HG03196 (cell line): ENCODE measurements at regions not wholly inside any gene's neighbourhood (a gene's known extent, or its start where the extent isn't known, plus 50 kb on each side); places are given as distances from the start of the nearest gene placed in this dataset.

Source experiments
- ATAC-seq: cut with Tn5 transposase; IDR thresholded peaks from one replicate; pipeline ENCODE4 v1.9.1; 2021; ENCODE audit not compliant: unreplicated experiment

DNA sequence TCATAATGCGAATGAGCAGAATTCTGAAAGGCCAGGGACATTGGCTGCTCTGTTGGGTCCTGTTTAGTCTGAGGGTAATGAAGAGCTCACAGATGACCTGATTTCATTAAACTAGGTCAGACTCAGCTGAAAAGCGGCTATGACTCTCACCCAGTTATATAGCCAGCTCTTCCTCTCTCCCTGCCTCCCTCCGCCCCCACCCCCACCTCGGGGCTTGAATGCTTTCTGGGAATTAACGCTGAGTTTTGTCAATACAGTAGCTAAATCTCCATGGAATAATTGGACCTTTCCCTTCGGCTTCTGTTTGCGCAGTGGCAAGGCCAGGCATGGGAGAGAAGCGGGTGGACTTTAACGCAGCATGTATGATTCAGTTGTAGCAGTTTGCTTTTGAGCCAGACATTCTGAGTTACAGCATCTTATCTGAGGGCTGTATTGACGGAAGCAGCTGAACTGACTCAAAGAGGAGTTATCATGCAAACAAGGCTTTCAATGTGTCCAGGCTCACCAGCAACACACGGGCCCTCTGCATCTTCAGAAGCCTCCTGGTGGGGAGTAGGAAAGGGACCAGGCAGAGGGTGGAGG is 110.6 kb downstream of the MYCN start:
- ATAC-seq, result no peak

DNA sequence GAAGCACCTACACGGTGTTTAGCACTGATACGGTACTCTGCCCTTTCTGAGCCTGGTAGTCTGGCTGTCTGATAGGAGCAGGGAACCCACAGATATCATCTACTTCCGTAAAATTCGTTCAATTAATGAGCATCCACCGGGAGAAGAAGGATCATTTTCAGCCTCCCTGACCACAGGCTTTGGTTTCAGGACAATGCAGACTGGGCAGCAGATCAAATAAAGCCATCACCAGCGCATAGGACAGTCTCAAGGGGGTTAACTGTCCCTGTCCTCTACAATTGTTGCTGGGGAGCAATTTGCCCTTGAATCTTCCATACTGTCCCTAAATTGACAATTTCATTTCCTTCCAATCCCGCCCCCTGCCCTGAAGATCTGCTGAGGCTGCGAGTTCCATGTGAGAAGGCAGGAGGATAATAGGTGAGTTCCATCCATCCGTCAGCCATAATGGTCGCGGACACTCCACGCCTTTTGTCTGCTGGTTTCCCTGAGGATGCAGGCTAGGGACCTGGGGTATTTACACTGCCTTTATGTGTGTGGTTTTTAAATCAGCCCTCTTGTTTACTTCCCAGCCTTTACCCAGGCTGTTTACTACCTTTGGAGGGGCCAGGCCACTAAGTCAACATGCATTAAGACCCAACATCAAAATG is 110.0 kb downstream of the MYCN start:
- no peak for ATAC-seq

DNA sequence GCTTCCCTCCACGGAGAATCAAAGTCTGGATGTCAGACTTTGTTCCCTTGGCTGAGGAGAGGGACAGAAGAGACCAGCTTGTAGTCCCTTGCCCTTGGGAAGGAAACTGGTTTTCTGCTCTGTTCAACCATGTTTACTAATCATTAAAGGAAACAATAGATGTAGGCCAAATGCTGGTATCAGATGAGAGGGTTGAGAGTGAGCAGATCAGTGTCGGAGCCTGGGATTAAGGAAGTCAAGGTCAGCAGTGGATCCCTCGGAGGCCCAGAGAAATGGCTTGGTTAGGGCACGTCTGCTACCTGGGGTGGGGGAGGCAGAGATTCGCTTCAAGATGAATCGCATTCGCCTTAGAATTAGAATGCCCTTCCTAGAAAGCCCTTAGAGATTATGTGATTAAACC is 109.1 kb downstream of the MYCN start:
- ATAC-seq, result no peak

DNA sequence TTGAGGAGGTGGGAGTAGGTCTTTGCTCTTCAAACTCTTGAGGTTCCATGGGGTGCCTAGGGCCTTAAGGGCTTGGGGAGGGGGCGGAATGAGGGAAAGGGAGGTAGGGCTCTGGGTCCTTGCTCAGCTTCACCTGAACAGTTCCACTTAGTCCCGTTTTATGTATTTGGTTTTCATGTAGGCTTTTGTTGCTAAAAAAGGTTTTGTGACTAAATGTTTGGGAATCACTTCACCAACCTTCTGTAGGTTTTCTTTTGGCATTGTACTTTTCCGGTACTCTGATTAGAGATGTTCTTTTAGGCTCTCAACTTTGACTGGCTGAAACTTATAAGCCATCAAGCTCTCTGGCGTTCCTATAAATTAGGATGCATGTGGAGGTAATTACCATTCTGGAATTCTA is 108.1 kb downstream of the MYCN start:
- no peak for ATAC-seq

DNA sequence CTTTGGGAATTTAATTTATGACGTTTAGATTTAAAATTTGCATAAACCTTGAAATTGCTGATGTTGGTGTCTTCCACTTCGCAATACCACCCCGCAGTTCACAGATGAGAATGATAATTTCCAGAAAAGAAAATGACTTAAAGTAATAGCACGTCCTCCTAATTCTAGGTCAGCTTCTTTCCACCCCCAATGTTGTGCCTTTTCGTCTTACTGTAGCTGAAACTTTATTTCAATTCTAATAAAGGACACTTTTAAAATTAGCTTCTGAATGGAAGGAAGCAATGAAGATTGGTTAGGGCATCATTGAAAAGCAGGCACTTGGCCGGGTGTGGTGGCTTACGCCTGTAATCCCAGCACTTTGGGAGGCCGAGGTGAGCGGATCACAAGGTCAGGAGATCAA is 107.4 kb downstream of the MYCN start:
- ATAC-seq, result no peak

DNA sequence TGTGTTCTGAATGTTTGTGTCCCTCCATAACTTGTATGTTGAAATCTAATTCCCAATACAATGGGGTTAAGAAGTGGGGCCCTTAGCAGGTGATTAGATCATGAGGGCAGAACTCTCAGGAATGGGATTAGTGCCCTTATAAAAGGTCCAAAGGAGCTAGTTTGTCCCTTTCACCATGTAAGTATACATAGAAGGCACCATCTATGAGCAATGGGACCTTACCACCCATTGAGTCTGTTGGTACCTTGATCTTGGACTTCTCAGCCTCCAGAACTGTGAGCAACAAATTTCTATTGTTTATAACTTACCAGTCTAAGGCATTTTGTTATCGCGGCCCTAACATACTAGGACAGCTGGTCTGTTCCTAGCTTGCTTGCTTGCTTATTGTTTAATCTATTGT is 106.3 kb downstream of the MYCN start:
- no peak for ATAC-seq

DNA sequence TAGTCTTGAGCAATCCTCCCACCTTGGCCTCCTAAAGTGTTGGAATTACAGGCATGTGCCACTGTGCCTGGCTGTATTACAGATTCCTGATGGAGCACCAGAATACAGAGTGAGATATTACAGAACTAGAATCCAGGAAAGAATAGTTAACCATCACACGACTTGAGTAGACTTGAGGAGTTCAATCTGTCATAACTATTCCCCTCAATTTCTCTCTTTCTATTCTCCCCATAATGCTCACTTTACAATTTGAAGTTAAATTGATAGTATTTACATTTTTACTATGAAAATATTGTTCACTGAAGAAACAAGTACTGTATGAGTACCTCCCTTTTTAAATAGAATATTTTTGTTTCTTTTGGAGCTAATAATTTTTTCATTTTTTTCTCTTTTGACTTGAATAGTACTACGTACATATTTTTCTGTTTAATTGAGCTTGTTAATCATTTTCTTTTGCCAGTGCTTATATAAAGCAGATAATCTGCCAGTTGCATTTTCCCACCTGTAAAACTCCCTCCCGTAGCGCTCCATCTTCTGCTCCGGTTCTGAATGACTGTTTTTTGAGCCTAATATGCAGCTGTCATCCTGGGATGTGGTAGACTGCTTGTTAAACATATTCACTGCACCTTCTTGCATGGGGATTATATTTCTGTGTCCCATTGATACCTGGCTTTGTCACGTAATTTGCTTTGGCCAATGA is 105.5 kb downstream of the MYCN start:
- ATAC-seq, result no peak

DNA sequence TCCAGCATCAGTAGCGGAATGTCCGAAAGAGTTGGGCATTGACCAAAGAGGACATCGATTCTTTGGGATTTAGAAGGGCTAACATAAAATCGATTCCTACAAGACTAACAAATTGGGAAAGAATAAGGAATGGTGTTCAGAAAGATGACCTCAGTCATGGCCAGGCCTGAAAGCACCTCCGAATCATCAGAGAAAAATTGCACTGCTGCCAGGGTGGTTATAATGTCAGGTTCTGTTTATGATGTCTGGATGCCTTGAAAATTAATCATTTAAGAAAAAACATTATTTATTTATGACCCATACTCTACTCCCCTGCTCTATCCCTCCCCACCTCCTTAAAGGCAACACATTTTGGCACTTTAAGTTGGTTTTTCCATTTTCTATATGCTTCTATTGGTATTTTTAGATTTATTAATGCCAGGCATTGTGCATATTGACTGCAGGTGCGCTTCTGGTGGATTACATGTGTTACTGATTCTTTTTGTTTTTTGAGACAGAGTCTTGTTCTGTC is 104.7 kb downstream of the MYCN start:
- ATAC-seq, result no peak

DNA sequence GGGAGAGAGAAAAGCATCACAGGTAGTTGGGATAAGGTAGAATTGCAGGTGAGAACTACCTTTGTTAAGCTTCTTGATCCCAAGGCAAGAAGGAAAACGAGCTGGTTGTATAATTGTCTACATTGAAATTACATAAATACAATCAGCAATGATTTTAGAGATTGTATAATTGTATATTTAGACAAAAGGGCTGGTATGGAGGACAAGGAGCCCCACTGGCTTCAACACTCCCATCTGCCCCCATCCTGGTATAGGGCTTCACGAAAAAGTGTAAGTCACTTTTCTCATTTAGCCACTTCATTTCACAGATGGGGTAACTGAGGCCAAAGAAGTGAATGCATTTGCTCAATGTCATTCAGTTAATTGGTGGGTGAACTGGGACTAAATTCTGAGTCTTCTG is 103.3 kb downstream of the MYCN start:
- ATAC-seq, result no peak

DNA sequence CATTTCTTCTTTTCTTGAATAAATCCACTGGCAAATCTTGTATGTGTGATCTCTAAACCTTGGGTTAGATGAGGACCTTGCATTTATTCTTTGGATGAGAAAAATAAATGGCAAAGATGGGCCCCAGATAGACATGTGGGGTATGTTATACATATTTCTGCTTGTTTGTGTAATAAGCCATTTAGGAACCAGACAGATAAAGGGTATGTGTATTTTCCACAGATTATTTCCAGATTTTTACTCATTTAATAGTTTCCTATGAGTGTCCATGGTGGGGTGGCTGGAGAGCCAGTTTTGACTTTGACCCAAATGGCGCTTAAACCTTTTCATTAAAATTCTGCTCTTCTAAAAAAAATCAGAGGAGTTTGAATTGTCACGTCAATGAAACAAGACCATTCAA is 102.8 kb downstream of the MYCN start:
- ATAC-seq, result no peak

DNA sequence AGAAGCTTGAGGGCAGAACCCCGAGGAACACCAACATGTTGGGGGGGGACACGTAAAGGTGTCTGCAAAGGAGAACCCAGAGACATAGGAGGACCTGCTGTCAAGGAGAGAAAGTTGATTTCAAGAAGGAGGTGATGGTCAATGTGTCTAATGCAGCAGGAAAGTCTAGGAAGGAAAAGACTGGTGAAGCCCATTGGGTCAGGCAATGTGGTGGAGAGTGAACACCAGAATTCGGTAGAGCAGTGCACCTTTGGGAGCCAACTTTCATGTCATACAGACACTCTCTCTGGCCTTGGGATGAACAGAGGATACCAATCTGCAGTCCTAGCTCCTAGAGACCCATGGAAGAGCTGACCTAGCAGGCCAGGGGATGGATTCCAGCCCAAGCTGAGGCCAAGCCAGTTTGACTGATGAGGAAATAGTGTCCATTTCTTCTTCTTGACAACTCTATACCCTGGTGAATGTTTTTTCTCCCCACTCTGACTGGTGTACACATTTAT is 101.9 kb downstream of the MYCN start:
- no peak for ATAC-seq

DNA sequence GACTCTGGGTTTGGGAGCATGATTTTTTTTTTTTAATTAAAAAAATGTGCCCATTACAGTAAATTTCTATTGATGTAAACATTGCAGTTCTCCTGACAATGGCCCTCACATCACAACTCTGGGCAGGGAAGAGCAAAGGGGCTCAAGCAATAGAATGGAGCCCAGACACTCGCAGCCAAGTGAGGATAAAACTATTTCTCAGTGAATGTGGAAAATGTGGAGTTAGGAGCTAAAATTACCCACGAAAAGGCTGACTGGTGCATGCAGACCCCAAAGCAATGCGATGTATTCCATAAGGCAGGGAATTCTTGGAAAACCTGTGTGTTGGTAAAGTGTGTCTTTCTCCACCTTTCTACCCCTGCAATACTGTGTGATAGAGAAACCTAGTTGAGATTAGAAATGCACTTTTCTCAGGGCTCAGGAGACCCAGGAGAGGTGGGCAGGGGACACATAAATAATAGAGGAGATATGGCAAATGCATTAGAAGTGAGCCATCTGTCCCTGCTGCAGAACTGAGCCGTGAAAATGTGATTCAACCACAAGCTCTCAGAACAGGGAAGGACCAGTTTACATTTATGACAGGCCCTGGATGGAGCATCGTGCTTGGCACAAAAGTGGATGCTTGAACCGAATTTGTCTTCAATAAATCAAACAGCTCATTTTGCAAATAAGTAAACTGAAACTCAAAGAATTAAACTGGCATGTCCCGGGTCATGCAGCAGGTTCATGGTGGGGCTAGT is 100.1 kb downstream of the MYCN start:
- no peak for ATAC-seq

DNA sequence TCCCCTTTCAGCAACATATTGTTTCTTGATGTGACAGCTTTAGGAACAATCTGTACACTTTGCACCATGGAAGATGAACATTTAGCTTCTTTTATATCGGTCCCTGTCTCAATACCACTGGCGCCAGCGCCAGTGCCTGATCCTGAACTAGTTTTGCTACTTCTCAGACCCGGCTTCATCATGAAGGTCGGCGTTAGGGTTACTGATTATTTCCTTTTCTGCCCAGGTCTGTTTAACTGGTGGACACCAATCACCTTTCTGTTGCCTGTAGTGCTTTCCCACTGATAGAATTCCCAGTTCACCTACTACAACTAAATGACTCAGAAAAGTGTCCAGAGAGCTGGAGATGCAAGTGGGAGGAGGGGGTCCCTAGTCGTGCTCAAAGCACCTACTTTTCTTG is 99.5 kb downstream of the MYCN start:
- no peak for ATAC-seq

DNA sequence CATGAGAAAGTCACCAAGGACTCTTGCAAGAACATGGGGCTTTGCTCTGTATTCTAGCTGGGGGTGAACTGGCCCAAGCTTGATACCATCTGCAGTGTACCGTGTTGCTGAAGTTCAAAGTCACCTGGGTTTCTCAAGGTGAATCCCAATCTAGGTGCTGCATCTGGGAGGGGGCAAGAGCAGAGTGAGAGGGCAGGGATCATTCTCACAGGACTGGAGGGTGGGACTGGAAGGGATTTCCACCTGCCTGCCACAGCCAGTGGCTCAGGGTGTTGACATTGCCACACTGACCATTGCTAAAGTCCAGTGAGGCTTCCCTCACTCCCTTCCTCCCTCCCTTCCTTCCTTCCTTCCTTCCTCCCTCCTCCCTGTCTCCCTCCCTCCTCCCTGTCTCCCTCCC is 98.7 kb downstream of the MYCN start:
- no peak for ATAC-seq

DNA sequence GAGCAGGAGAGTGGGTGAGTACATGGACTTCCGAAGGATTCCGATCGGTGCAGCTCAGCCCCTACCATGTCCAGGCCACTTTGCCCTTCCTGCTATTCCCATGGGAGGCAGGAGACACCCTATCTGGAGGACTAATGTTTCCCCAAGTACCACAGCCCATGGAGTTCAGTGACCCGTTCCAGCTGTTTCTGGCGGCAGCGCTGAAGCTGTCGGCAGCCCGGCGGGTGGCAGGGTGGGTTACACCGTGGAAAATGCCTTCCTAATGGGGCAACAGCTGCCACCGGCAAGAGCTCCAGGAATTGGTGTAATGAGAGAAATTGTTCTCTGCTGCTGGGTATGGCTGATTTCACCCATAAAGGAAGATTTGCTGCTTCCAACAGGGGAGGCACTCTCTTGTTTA is 98.3 kb downstream of the MYCN start:
- no peak for ATAC-seq

DNA sequence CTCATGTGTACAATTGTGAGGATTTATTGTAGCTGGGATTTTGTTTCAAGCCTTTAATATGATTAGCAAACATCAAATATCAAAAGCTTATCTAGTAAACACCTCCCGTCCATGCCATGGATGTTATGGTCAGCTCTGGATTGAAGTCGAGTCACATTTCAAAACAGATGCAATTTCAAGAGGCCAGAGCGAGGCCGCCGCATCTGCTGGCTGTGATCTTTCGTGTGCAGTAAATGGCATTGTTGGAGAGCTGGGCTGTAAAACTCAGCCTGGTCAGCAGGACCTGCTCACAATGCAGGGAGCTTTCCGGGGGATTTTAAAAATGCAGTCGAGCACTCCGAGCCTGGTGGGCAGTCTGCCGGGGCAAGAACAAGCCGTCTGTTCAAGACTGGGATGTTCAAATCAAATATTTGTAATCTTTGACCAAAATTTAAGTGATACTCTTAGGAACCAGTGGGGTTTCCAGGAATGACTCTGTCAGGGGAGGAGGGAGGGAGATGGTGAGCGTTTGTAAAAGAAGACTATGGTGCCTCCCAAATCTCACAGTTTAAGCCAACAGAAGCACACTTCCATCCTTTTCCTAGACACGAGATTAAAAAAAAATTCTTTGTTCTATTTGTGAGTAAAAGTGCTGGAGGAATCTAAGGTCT is 97.6 kb downstream of the MYCN start:
- ATAC-seq, result no peak

DNA sequence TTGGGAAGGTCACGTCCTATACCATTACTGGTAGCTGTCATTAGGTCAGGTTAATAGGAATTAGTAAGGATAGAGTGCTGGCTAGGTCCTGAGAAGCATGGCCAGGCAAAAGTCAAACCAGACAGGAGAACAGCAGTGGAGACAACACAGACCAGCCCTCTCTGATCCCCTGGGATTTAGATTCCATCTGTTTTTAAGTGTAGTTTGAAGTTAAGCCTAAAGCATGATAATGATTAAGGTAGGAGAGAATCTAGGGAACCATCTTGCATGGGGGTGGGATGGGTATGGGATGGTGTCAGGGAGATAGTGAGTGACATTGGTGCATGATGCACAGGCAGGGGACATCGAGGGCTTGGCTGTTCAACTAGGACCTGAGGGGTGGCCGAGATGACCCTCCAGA is 96.6 kb downstream of the MYCN start:
- ATAC-seq, result no peak

DNA sequence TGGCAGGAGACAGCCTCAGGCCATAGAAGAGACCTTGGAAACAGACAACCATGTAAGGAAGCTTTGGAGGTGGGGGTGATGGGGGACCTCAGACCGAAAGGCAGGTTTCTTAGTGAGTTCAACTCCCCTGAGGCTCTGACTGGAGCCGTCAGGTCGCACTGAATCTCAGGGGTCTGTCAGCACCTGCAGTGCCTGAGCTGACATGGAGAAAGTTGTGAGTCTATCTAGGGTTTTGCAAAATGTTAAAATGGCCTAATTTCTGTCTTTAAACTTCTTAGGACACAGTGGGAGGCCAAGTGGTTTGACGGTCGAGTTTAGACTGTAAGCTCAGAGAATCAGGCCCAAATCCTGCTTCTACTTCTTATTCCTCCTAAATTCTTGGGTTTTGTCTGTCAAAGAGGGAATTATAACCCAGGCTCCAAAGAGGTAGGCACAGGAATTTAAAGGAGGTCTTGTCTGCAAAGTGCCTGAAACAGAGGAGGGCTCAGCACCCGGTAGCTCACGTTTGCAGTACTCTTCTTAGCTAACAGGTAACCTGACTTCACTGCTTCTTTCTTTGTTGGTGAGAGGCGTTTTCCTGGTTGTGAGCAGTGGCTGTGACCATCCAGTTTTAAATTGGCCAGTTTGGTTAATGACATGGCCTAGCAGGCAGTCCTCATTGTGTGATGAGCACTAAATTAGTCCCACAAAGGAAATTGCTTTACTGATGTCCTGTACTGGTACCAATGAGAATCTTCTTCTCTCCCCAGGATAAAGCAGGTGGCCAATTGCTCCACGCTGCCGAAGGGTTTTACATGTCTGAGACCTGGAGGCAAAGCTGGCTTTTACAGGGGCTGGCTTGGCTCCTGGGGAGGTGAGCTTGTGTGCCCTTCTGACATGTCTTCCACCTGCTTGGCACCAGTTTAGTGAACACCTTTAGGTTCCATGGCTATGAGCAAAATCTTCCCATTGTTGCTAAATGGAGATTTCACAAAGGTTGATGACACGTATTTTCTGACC is 95.7 kb downstream of the MYCN start:
- no peak for ATAC-seq

DNA sequence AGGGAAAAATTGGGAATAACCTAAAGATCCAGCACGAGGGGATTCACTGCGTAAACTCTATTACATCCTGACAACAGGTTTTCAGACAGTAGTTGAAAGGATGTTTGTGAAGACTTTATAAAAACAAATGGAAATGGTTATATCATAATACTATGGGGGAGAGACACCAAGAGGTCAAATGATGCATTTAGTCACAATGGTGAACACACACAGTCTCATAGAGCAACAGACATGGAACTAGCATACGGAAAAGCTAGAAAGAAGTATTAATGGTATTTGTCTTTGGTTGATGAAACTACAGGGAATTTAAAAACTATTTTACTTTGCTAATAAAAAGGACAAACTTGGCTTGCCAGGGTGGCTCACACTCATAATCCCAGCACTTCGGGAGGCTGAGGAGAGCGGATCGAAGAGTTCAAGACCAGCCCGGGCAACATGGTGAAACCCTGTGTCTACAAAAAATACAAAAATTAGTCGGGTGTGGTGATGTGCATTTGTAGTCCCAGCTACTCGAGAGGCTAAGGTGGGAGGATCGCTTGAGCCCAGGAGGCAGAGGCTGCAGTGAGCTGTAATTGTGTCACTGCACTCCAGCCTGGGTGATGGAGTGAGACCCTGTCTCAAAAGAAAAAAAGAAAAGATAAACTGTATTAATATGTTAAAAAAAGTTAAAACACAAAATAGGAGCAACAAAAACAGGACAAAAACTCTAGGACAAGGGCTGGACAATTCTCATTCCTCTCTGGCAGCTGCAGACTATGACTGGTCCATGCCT is 94.8 kb downstream of the MYCN start:
- ATAC-seq, result no peak
